Gastroesophageal sphincter (tissue), 3 donors: ENCODE measurements at regions not wholly inside any gene's neighbourhood (a gene's known extent, or its start where the extent isn't known, plus 50 kb on each side); places are given as distances from the start of the nearest gene placed in this dataset.

Experiments
- POLR2AphosphoS5 ChIP-seq: sonication (generic); formaldehyde crosslinking; IDR thresholded peaks from one replicate; pipeline ENCODE4 v1.6.1; 2017; ENCODE audit warnings: antibody characterized with exemption
- TF ChIP-seq, protein P1 (sequence below), 4 experiments: fragments of 200-600 bp in 2 of 4; fragments of 450-650 bp in 2 of 4; sonication (generic) in 1 of 4; IDR thresholded peaks; one replicate each; pipeline ENCODE4 v1.5.1; 2017 to 2019; ENCODE audit warnings: antibody characterized with exemption in 4 of 4, mild to moderate bottlenecking in 2 of 4, moderate library complexity in 2 of 4

DNA sequence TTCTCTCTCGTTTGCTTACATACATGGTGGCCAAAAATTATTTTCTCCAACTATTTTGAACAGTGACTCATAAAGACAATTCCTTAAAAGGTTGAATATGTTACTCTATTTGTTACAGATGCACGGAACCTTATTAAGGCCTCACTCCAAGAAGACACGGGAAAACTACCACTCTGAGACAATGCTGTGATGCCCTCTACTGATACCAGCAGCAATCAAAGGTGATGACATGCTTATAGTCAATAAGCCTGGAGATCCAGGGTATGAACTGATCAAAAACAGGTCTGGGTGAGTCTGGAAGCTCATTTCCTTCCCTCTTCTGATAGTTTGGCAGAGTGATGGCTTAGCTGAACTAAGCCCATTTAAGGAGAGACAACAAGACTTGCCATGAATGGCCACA is 563.0 kb downstream of the LRRIQ3 start:
- no peak for TF ChIP-seq POLR2AphosphoS5
- TF ChIP-seq, protein P1, sequence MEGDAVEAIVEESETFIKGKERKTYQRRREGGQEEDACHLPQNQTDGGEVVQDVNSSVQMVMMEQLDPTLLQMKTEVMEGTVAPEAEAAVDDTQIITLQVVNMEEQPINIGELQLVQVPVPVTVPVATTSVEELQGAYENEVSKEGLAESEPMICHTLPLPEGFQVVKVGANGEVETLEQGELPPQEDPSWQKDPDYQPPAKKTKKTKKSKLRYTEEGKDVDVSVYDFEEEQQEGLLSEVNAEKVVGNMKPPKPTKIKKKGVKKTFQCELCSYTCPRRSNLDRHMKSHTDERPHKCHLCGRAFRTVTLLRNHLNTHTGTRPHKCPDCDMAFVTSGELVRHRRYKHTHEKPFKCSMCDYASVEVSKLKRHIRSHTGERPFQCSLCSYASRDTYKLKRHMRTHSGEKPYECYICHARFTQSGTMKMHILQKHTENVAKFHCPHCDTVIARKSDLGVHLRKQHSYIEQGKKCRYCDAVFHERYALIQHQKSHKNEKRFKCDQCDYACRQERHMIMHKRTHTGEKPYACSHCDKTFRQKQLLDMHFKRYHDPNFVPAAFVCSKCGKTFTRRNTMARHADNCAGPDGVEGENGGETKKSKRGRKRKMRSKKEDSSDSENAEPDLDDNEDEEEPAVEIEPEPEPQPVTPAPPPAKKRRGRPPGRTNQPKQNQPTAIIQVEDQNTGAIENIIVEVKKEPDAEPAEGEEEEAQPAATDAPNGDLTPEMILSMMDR (IDR thresholded peaks at IDR 0.05): no peak
